Endothelial cell of umbilical vein (primary cell): ENCODE measurements at regions not wholly inside any gene's neighbourhood (a gene's known extent, or its start where the extent isn't known, plus 50 kb on each side); places are given as distances from the start of the nearest gene placed in this dataset.
"Not testable (repeated sequence)": the region's sequence is repeated elsewhere in the genome, so short reads cannot be mapped to it uniquely, and the experiment has no call there.

Experiments used
- BruUV-seq: library from RNA; stranded (reverse); fragments of 400-500 nt; replicated peaks from 2 replicates; lab custom pipeline; 2021; lab: Mats Ljungman, UMichigan
- CTCF ChIA-PET: fragments of 300-600, 350-600 bp; sonication (Branson Sonifier 250); formaldehyde crosslinking; loops from one replicate; lab custom pipeline; 2021; ENCODE audit warnings: antibody characterized with exemption, inconsistent platforms; lab: Charles Lee
- POLR2A ChIA-PET: fragments of 300-600, 350-600 bp; sonication (Branson Sonifier 250); formaldehyde crosslinking; loops from one replicate; lab custom pipeline; 2021; ENCODE audit warnings: antibody characterized with exemption, inconsistent platforms; lab: Charles Lee
- DNase-seq: peaks from one replicate; pipeline ENCODE4 v3.0.0-alpha.2; 2011; ENCODE audit warnings: low read depth, low spot score
- FAIRE-seq: peaks from 2 replicates; lab custom pipeline; 2011; peaks lifted over from hg19 to GRCh38; lab: Jason Lieb, UNC
- H2AFZ ChIP-seq: 2 replicates; pipeline ENCODE4 v1.6.0; 2012; ENCODE audit warnings: low read depth, low read length, control low read depth, inconsistent platforms
- H3K27ac ChIP-seq: 2 replicates; pipeline ENCODE4 v1.5.1; 2011; ENCODE audit warnings: low read depth, mild to moderate bottlenecking, control low read depth, low read length, moderate library complexity; ENCODE audit not compliant: insufficient read depth
- H3K27me3 ChIP-seq, 2 experiments: 2 replicates each; pipeline versions ENCODE4 v1.6.0 to v1.6.1; 2011; ENCODE audit warnings: low read length in 2 of 2, mixed read lengths in 1 of 2; ENCODE audit not compliant: control insufficient read depth in 2 of 2, insufficient read depth in 2 of 2
- H3K36me3 ChIP-seq, 2 experiments: 2 replicates in 1 of 2; 3 replicates in 1 of 2; pipeline ENCODE4 v1.5.1; 2011; ENCODE audit warnings: low read length in 2 of 2, mild to moderate bottlenecking in 1 of 2, moderate library complexity in 1 of 2; ENCODE audit not compliant: control insufficient read depth in 2 of 2, insufficient read depth in 2 of 2; ENCODE audit errors: extremely low read depth in 1 of 2
- H3K4me1 ChIP-seq: 3 replicates; pipeline ENCODE4 v1.5.1; 2011; ENCODE audit warnings: mild to moderate bottlenecking, low read length; ENCODE audit not compliant: control insufficient read depth, insufficient read depth; ENCODE audit errors: extremely low read depth
- H3K4me2 ChIP-seq: 2 replicates; pipeline ENCODE4 v1.6.1; 2011; ENCODE audit warnings: low read length, control low read depth, mixed read lengths; ENCODE audit not compliant: insufficient read depth
- H3K4me3 ChIP-seq, 3 experiments: fragments of 200-600 bp in 1 of 3; sonication (generic), shearing (Covaris generic) in 1 of 3; replicated peaks in 1 of 3; 2 replicates each; pipeline ENCODE4 v1.5.1; 2011 to 2016; ENCODE audit warnings: control low read depth in 3 of 3, low read length in 3 of 3, mild to moderate bottlenecking in 2 of 3, inconsistent platforms in 1 of 3, low read depth in 1 of 3, moderate library complexity in 1 of 3; ENCODE audit not compliant: insufficient read depth in 1 of 3
- H3K79me2 ChIP-seq: 2 replicates; pipeline ENCODE4 v1.6.0; 2012; ENCODE audit warnings: low read length, inconsistent platforms; ENCODE audit not compliant: control insufficient read depth, insufficient read depth
- H3K9ac ChIP-seq: replicated peaks from 2 replicates; pipeline ENCODE3; 2011; ENCODE audit warnings: low read length, control low read depth; ENCODE audit not compliant: insufficient read depth; ENCODE audit errors: extremely low read depth
- H3K9me1 ChIP-seq: replicated peaks from 3 replicates; pipeline ENCODE4 v1.6.0; 2011; ENCODE audit warnings: mild to moderate bottlenecking, low read length; ENCODE audit not compliant: control insufficient read depth, insufficient read depth; ENCODE audit errors: extremely low read depth
- H3K9me3 ChIP-seq: replicated peaks from 2 replicates; pipeline ENCODE4 v1.5.1; 2012; ENCODE audit warnings: low read length, inconsistent platforms; ENCODE audit not compliant: control insufficient read depth, insufficient read depth
- H4K20me1 ChIP-seq: replicated peaks from 2 replicates; pipeline ENCODE3; 2011; ENCODE audit warnings: mild to moderate bottlenecking, low read length; ENCODE audit not compliant: control insufficient read depth, insufficient read depth; ENCODE audit errors: extremely low read depth
- dilution Hi-C: fragments of 300-500 bp; cut with MboI; formaldehyde crosslinking; loops from one replicate; pipeline ENCODE4 v1.15.0; 2019; ENCODE audit warnings: low sequenced_read_pairs; ENCODE audit not compliant: extremely low pct_ligation_motif_present
- intact Hi-C: fragments of 100-400 bp; cut with micrococcal nuclease; formaldehyde crosslinking; loops from one replicate; pipeline ENCODE4 v1.10.0; 2022

- H3K27me3 ChIP-seq, H3K4me2 ChIP-seq, H3K4me3 ChIP-seq, BruUV-seq, H3K9me1 ChIP-seq, CTCF ChIA-PET, H3K79me2 ChIP-seq, POLR2A ChIA-PET, H3K27ac ChIP-seq, H3K9ac ChIP-seq, H2AFZ ChIP-seq, H4K20me1 ChIP-seq, H3K4me1 ChIP-seq, intact Hi-C loops, H3K36me3 ChIP-seq, H3K9me3 ChIP-seq, DNase-seq, dilution Hi-C loops: not testable (repeated sequence)
- FAIRE-seq, result peak; percentile 4
These were observed 98.7 kb upstream of the MTLN start for GRCh38 chr2:110310988-110311475.

- H3K27ac ChIP-seq, H2AFZ ChIP-seq, CTCF ChIA-PET, dilution Hi-C loops, H3K4me1 ChIP-seq, H3K36me3 ChIP-seq, H3K79me2 ChIP-seq, H3K9me1 ChIP-seq, DNase-seq, BruUV-seq, H3K9me3 ChIP-seq, intact Hi-C loops, H3K9ac ChIP-seq, POLR2A ChIA-PET, H3K27me3 ChIP-seq, H3K4me3 ChIP-seq, H4K20me1 ChIP-seq, H3K4me2 ChIP-seq: not testable (repeated sequence)
- FAIRE-seq, result peak; percentile 79
These were observed 96.4 kb upstream of the MTLN start for GRCh38 chr2:110308728-110309127.

DNA sequence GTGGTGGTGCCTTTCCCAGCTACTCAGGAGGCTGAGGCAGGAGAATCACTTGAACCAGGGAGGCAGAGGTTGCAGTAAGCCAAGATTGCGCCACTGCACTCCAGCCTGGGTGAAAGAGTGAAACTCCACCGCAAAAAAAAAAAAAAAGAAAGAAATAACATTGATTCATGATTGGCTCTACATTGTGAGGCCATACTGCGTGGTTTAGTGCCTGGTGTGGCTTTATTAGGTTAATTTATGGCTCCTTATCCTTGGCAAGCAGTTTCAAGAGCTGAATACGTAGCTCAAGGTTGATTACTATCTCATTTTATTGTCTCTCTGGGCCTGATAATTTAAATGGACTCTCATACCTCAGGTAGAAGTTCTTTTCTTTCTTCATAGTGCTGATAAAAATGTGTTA, 80.5 kb upstream of the MTLN start:
- H3K4me3 ChIP-seq, H3K27ac ChIP-seq, POLR2A ChIA-PET, H3K36me3 ChIP-seq, H3K27me3 ChIP-seq, FAIRE-seq, H3K79me2 ChIP-seq, H3K9ac ChIP-seq, DNase-seq, H3K4me2 ChIP-seq, CTCF ChIA-PET, H3K4me1 ChIP-seq, H4K20me1 ChIP-seq, H3K9me3 ChIP-seq, intact Hi-C loops, H3K9me1 ChIP-seq, dilution Hi-C loops, BruUV-seq, H2AFZ ChIP-seq: not testable (repeated sequence)

- H3K4me2 ChIP-seq, H3K36me3 ChIP-seq, H4K20me1 ChIP-seq, H3K4me1 ChIP-seq, H2AFZ ChIP-seq, BruUV-seq, H3K4me3 ChIP-seq, dilution Hi-C loops, intact Hi-C loops, H3K9me3 ChIP-seq, DNase-seq, H3K79me2 ChIP-seq, CTCF ChIA-PET, POLR2A ChIA-PET, H3K27ac ChIP-seq, H3K9ac ChIP-seq, H3K27me3 ChIP-seq, H3K9me1 ChIP-seq: not testable (repeated sequence)
- FAIRE-seq, result peak; percentile 35
These were observed 79.7 kb upstream of the MTLN start for GRCh38 chr2:110291909-110292579.
